ENCODE measurements at regions not wholly inside any gene's neighbourhood (a gene's known extent, or its start where the extent isn't known, plus 50 kb on each side); places are given as distances from the start of the nearest gene placed in this dataset.

GRCh38 chr16:54672500-54672899 is 258.2 kb upstream of the IRX5 start:
- POLR2A ChIA-PET: no interaction called here
- no peak for TF ChIP-seq ZNF202 (tag by site-specific recombination; IDR thresholded peaks at IDR 0.05; ENCODE audit: borderline replicate concordance)
- no peak for TF ChIP-seq ZNF549 (tag by site-specific recombination; IDR thresholded peaks at IDR 0.05)
- no peak for TF ChIP-seq ZNF138 (tag by site-specific recombination; IDR thresholded peaks at IDR 0.05; ENCODE audit: borderline replicate concordance)
- TF ChIP-seq ZNF394 (tag by site-specific recombination; IDR thresholded peaks at IDR 0.05; ENCODE audit: borderline replicate concordance): no peak
- TF ChIP-seq ZNF16 (tag by site-specific recombination; IDR thresholded peaks at IDR 0.05; ENCODE audit: low read depth): no peak
- no peak for TF ChIP-seq GFI1B (tag by site-specific recombination; IDR thresholded peaks at IDR 0.05)
- no peak for TF ChIP-seq GLI2 (tag by site-specific recombination; IDR thresholded peaks at IDR 0.05; ENCODE audit: borderline replicate concordance, low read depth)
- no peak for TF ChIP-seq ZNF423 (tag by site-specific recombination; IDR thresholded peaks at IDR 0.05)

GRCh38 chr16:54657709-54658102 is 273.0 kb upstream of the IRX5 start:
- no peak overlapping the region for H3K27ac ChIP-seq (ENCODE audit: extremely low read depth, low read depth, low read length)
- ChIA-PET POLR2A (no interaction called here), CTCF (interaction anchor here (1.2 kb wide), 1 partner anchor 49 kb away, joined by 3 read pairs; no protein-coding TSS in a partner anchor)
- no peak overlapping the region for H3K4me3 ChIP-seq (ENCODE audit: low read depth, low read length)
- no peak for TF ChIP-seq IKZF3 (tag by site-specific recombination; IDR thresholded peaks at IDR 0.05)
- TF ChIP-seq ZNF514 (tag by site-specific recombination; IDR thresholded peaks at IDR 0.05): no peak
- no peak for TF ChIP-seq ZSCAN4 (tag by site-specific recombination; IDR thresholded peaks at IDR 0.05)
- TF ChIP-seq ZNF324 (tag by site-specific recombination; IDR thresholded peaks at IDR 0.05): no peak
- TF ChIP-seq ZNF843 (tag by site-specific recombination; IDR thresholded peaks at IDR 0.05): no peak
- no peak for TF ChIP-seq ZFP69B (tag by site-specific recombination; IDR thresholded peaks at IDR 0.05)
- no peak for TF ChIP-seq ZSCAN23 (tag by site-specific recombination; IDR thresholded peaks at IDR 0.05)
- no peak for TF ChIP-seq ZNF341 (tag by site-specific recombination; IDR thresholded peaks at IDR 0.05; ENCODE audit: low read depth)
- no peak for TF ChIP-seq MZF1 (tag by site-specific recombination; IDR thresholded peaks at IDR 0.05; ENCODE audit: borderline replicate concordance)
- TF ChIP-seq SP3 (tag by site-specific recombination; IDR thresholded peaks at IDR 0.05): no peak
- no peak for TF ChIP-seq SP2 (tag by site-specific recombination; IDR thresholded peaks at IDR 0.05)
- TF ChIP-seq ZNF266 (tag by site-specific recombination; IDR thresholded peaks at IDR 0.05; ENCODE audit: low read depth): no peak
- TF ChIP-seq ZNF157 (tag by site-specific recombination; IDR thresholded peaks at IDR 0.05): no peak
- TF ChIP-seq ZNF791 (tag by site-specific recombination; IDR thresholded peaks at IDR 0.05): no peak
- no peak for TF ChIP-seq ZNF433 (tag by site-specific recombination; IDR thresholded peaks at IDR 0.05; ENCODE audit: low read depth)
- TF ChIP-seq ZNF76 (tag by site-specific recombination; IDR thresholded peaks at IDR 0.05; ENCODE audit: borderline replicate concordance, low read depth): no peak
- no peak for TF ChIP-seq ATF2 (tag by site-specific recombination; IDR thresholded peaks at IDR 0.05; ENCODE audit: low read depth)
- TF ChIP-seq ZNF624 (tag by site-specific recombination; IDR thresholded peaks at IDR 0.05): no peak
- no peaks in the 10 kb centered on the region for H3K36me3 ChIP-seq (ENCODE audit: control insufficient read depth in 2 of 2, insufficient read depth in 1 of 2, low read length in 2 of 2)
- H3K9me3 ChIP-seq (ENCODE audit: control insufficient read depth, insufficient read depth, low read depth, low read length): no peaks in the 10 kb centered on the region
- peaks cover 4% of the 10 kb centered on the region for H3K4me1 ChIP-seq (ENCODE audit: control insufficient read depth, insufficient read depth, low read length)

More at GRCh38 chr16:54672500-54672899, 258.2 kb upstream of the IRX5 start:
- Histone ChIP-seq H3K4me3 (ENCODE audit: low read depth, low read length) (no peak overlapping the region), H3K27ac (ENCODE audit: extremely low read depth, low read depth, low read length) (no peak overlapping the region), H3K4me1 (ENCODE audit: control insufficient read depth, insufficient read depth, low read length) (no peaks in the 10 kb centered on the region), H3K36me3 (ENCODE audit: control insufficient read depth in 2 of 2, insufficient read depth in 1 of 2, low read length in 2 of 2) (no peaks in the 10 kb centered on the region), H3K9me3 (ENCODE audit: control insufficient read depth, insufficient read depth, low read depth, low read length) (no peaks in the 10 kb centered on the region)
- CTCF ChIA-PET: interaction anchor here (0.7 kb wide), 2 partner anchors 23 to 260 kb away, joined by 3 read pairs; no protein-coding TSS in a partner anchor
